ENCODE measurements at regions not wholly inside any gene's neighbourhood (a gene's known extent, or its start where the extent isn't known, plus 50 kb on each side); places are given as distances from the start of the nearest gene placed in this dataset.
"Not testable (repeated sequence)": the region's sequence is repeated elsewhere in the genome, so short reads cannot be mapped to it uniquely, and the experiment has no call there.

DNA sequence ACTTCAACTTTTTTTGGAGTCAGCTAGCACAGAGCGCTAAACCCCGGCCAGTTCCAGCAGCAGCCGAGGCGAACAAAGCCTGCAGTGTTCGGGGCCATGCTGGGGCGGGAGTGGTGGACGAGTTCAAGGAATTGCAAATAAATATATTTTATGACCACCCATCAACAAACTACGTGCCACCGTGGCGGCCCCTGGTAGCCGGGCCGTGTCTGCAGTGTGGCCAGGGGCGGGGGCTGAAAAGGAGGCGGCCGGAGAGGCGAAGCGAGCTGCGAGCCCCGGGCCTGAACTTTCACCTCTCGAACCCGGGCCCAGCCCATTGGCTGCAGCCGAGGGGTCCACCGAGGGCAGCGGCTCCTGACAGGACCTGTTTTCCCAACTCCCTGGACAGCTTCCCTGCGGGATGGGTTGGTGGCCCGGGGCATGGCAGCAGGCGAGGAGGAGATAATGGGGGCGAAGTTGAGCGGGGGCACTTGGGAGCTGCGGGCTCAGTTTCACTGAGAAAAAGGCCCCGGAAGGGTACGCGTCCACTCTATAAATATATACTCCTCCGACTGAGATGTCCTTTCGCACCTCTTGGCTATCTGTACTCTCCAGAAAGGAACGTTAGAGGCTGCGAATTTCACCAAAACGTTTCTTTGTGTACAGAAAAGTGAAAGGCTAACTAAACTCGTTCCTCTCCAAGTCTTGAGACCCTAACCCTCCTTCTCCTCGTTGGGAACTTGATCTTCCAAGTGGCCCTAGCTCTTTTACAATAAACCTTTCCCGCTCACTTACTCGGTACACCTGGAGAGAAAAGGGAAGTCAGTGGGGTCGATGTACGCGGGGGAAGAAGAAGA, 164.6 kb upstream of the PPP1R3A start:
- no peak for DNase-seq (ENCODE audit: low read depth)

DNA sequence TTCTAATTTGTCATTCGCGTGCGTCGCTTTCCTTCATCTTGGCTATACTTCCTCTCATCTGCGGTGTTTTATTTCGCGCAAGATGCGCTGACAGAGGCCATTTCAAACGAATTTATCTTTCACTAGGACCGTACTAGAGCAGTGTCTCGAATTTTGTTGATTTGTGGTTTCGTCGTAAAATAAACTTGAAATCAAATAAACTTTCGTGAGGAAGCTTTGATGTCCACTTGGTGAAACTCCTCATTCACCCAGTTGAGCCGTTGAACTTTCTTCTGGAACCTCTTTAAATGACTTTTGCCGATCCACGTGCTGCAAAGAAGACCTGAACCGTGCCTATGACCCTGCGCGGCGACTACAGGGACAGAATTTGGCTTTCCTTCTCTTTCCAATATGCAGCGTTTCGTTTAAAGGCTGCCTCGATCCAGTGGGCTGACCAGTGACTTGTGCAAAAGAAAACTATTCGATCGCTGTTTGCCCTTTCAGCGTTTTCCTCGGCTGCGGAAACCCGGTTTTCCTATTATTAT, 163.9 kb upstream of the PPP1R3A start:
- no peak for DNase-seq (ENCODE audit: low read depth)

DNA sequence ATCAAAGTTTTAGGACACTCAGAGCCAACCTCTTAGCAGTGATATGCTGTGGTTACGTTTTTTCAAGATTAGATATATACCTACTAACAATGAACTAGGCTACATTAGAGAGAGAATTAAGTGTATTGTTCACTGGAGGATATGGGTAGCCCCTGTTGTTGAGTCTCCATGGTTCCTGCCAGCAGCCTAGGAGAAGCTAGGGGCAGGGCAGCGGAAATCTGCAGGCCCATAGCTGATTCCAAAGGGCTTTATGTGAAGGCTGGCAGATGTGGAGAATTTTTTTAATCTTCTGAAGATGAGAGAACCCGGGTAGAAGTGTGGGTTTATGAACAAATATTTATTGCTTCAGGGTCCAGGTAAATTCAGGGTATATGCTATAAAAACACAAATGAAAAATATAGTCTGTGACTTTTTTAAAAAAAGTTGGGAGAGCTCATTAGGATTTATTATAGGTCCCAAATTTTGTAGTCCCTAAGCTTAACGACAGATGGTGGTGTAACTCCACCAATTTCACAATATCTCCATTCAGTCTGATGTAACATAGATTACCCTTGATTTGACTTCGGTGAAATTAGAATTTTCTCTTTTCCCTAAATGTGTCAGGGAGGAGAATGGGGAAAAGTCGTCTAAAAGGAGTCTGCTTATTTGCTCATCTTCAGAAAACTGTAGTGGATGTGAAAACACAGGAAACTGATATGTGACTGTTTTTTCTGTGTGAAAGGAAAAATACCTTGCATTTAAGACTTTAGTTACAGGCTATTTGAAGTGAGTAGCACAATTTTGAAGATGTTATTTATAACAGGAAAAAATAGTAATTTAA, 163.0 kb upstream of the PPP1R3A start:
- DNase-seq (ENCODE audit: low read depth) = peak; percentile 69

DNA sequence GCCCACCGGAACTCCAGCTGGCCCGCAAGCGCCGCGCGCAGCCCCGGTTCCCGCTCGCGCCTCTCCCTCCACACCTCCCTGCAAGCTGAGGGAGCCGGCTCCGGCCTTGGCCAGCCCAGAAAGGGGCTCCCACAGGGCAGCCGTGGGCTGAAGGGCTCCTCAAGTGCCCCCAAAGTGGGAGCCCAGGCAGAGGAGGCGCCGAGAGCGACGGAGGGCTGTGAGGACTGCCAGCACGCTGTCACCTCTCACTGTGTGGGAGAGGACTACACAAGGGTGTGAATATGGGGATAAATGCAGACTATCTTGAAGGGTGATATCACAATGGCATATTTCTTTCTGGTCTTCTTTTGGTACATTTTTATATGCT, 158.3 kb upstream of the PPP1R3A start:
- DNase-seq (ENCODE audit: low read depth) = not testable (repeated sequence)

DNA sequence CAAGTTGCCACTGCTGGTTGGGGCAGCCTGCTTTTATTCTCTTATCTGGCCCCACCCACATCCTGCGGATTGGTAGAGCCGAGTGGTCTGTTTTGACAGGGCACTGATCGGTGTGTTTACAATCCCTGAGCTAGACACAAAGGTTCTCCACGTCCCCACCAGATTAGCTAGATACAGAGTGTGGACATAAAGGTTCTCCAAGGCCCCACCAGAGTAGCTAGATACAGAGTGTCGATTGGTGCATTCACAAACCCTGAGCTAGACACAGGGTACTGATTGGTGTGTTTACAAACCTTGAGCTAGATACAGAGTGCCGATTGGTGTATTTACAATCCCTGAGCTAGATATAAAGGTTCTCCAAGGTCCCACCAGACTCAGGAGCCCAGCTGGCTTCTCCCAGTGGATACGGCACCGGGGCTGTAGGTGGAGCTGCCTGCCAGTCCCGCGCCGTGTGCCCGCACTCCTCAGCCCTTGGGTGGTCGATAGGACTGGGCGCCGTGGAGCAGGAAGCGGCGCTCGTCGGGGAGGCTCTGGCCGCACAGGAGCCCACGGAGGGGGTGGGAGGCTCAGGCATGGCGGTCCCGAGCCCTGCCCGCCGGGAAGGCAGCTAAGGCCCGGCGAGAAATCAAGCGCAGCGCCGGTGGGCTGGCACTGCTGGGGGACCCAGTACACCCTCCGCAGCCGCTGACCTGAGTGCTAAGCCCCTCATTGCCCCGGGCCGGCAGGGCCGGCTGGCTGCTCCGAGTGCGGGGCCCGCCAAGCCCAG, 157.8 kb upstream of the PPP1R3A start:
- DNase-seq (ENCODE audit: low read depth) = not testable (repeated sequence)

DNA sequence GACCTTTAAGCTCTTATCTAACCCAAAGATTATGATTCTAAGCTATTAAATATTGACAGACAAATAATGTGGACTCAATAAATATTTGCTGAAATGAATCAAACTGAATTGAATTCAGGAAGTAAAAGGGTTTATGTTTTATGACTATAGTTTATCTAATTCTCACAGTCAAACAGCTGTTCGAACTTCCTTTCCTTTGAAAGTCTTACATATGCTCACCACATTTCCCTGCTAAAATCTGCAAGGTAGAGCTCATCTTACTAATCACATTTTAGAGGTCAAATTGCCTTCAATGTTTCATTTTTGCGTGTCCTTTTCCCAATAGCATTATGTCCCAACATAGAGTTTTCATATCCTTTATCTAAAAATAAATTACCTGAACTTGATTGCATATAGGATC, 154.9 kb upstream of the PPP1R3A start:
- no peak for DNase-seq (ENCODE audit: low read depth)

DNA sequence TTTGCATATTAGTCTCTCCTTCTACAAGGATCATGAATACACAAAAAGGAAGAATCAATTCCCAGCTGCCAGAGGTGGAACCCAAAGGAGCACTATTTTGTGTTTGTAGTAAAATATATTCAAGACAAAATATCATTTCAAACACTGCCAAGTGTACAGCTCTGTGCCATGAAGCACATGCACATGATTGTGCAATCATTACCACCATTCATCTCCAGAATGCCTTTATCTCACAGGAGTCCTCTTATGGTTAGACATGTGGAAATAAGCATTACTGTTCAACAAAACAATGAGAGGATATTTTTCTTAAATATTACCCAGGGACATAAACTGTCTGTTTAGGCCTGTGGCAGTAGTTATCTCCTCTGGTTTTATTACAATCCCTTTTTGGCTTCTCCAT, 151.4 kb upstream of the PPP1R3A start:
- no peak for DNase-seq (ENCODE audit: low read depth)

DNA sequence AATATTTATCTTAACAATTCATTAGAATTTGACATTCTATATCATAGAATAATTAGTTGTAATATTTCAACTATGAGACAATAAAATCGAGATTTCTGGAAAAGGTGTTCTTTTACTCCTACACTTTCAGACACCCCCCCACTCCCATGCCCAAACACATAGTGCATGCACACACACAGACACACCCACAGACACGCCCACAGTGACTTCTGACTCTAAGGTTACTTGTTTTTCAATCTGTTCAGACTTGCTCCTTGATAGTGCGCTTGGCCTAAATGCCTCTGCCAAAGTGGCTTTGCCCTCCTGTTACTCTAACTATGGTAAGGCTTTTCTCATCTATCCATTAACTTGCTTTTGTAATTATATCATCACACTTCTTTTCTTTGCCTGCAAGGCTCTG, 144.0 kb upstream of the PPP1R3A start:
- DNase-seq (ENCODE audit: low read depth) = no peak

DNA sequence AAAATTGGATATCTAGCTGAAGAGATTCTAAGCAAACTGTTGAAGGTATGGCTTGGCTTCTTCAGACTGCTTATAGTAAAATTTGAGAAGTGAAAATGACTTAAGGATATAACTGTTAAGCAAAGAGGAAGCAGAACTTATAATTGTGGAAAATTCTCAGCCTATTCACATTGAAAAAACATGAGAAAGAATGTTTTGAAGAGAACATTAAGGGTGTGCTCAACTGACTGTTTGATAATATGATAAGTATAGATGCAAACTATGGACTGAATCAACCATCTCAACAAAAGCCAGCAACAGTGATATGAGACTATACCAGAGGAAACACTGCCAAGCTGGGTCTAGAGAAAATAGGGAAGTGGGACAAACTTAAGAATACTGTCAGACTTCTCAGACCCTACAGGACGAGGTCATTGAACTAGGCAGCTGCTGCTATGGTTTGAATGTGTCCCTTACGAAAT, 133.1 kb upstream of the PPP1R3A start:
- DNase-seq (ENCODE audit: low read depth) = no peak

DNA sequence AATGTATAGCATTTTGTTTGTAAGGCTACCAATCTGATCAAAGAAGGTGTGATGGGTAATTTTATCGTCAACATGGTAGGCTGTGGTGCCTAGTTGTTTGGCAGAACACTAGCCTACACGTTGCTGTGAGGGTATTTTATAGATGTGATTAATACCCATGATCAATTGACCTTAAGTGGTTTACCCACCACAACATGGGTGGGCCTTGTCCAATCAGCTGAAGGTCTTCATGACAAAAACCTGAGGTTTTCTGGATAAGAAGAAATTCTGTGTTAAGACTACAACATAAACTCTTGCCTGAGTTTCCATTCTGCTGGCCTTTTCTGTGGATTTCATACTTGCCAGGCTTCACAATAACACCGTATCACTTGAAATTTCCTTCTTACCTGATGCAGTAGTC, 131.8 kb upstream of the PPP1R3A start:
- no peak for DNase-seq (ENCODE audit: low read depth)

DNA sequence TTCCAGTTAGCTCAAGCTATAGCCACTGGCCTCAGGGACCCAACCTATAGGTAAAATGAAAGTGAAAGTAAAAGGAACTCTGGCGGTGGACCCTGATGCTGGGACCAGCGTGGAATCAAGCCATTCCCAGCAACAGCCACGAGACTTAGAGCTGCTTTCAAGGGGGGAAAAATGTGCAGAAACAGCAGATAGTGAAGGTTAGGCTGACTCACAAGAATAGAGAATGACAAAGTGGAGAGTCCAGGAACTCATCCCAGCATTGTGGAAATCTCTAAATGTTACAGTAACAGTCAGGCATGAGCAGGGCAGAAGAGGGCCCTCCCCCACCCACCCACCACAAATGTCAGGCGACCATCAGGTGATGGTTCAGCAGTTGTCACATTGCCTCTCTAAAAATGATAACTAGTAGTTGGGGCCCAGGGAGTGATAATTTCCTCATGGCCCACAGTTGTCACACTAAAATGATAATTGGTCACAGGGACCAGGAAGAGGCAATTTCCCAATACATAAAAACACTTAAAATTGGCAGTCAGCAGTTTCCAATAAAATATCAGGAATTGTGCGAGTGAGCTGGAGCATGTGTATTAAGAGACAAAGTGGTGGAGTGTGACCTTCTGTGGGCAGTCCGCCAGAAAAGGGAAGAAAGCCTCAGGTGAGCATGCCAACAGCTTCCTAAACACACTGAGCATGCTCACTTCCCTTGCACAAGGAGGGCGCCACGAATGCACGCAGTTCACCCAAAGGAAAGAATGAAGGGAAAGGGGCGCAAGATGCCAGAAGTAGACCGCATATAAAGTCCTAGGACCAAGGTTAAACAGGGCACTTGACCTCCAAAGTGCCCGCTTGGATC, 129.8 kb upstream of the PPP1R3A start:
- peak; percentile 77 for DNase-seq (ENCODE audit: low read depth)

DNA sequence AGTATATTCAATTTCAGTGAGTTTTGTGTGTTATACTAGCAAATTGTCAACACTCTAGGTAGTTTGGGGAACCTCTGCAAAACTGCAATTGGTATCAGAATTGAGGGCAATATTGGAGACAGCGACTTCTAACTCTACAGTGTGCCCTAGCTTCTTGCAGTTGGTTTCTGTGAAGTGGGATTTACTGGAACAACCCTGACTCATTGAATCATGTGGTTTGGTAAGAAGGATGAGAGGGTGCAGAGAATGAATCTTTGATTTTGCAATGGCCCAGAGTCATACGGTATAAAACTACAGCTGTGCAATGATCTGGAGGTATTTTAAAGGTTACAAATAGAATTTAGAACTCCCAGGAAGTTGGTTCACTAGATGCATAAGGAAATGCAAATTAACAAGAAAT, 129.1 kb upstream of the PPP1R3A start:
- peak; percentile 63 for DNase-seq (ENCODE audit: low read depth)

DNA sequence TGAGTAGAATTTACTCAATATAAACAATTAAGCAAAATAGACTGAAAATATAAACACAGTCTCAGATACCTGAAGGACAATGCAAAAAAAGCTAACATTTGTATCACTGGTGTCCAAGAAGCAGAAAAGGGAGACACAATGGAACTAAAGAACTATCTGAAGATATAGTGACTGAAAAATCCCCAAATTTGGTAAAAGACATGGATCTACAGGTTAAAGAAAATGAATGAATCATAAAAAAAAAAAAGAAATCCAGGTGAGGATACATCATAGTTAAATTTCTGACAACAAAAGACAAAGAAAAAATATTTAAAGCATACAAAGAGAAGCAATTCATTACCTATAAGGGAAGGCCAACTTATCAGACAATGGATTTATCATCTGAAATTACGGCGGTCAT, 114.7 kb upstream of the PPP1R3A start:
- no peak for DNase-seq (ENCODE audit: low read depth)

DNA sequence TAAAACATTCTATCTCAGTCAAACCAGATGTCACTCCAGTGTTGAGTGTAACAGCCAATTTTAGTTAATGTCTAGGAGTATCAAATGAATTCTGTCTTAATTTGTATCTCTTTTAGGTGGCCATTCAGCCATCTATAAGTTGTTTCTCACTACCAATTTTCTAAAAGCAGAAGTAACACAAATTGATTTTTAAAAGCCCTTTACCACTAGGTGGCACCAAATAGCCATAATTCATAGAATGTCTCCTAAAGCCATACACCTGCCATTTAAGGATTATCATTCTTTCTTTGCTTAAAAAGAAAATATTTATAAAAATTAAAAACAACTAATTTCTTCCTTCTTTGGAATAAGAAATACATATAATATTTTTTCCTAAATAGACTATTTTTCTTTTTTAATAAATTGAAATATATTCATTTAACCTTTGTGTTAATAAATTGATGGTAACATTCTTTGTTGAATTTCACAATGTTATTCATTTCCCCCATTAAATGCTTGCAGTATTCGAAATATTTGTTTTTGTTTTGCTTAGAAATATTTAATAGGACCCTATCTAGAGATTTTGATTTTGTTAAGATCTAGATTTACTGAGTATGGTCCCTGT, 107.8 kb upstream of the PPP1R3A start:
- DNase-seq (ENCODE audit: low read depth) = peak; percentile 63

DNA sequence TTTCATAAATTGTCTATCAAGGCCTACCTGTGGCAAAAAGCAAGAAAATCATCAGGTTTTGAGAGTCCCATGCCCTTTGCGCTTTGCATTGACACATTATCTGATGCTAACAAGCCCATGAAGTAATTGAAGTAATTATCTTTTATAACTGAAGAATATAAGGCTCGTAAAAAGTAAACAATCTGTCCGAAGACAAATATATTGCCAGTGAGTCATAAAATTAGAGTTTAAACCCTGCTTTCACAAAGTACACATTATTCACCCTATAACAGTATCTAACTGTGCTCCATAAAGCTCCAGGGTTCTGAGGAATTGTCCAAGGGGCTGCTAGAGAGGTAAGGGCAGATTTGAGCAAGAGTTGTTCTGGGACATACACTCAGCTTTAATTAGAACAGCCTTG, 102.3 kb upstream of the PPP1R3A start:
- no peak for DNase-seq (ENCODE audit: low read depth)

DNA sequence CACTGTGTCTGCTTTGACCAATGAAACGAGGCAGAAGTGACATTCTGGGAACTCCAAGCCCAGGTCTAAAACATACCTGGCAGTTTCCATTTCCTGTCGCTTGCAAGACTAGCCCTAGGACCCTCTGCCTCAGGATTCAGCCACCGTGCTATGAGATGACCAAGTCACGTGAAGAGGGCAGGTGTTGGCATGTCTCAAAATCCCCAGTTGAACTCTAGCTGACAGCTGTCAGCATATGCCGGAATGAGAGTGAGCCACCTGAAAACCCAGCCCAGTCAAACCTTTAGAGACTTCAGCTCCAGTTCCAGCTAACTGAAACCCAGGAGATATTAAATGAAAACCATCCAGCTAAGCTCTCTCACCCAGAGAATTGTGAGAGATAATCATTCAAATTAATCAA, 89.9 kb upstream of the PPP1R3A start:
- no peak for DNase-seq (ENCODE audit: low read depth)

DNA sequence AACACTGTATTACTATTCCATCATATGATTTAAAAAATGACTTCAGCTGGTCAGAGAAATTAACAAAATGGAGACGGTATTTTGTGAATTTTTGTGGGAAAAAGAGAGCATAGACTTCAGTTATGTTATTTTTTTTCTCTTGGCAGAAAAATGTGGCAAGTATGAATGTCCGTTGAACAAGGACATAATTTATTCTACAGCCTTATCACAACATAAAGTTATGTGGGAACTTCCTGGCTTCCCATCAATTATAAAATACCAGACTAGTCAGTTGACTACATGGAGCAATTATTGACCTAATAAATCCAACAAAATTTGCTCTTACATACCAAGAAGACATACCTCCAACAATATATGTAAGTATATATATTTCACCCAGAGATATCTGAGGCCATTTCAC, 88.6 kb upstream of the PPP1R3A start:
- no peak for DNase-seq (ENCODE audit: low read depth)

DNA sequence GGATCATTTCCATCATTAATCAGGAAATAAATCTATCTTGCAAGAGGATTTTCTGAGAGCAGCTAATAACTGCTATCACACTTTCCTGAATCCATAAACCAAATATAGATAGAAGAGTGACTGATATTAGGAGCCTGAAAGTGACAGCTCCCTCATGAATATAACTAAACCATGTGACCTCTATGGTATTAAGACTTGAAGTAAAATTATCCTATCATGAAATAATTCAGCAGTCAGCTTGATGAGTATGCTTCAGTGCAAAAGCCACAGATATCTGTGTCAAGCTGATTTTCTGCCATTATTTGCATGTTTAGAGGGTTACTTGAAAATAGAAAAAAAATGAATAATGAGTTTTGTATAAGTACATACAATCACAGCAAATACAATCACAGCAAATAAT, 80.1 kb upstream of the PPP1R3A start:
- DNase-seq (ENCODE audit: low read depth) = no peak

DNA sequence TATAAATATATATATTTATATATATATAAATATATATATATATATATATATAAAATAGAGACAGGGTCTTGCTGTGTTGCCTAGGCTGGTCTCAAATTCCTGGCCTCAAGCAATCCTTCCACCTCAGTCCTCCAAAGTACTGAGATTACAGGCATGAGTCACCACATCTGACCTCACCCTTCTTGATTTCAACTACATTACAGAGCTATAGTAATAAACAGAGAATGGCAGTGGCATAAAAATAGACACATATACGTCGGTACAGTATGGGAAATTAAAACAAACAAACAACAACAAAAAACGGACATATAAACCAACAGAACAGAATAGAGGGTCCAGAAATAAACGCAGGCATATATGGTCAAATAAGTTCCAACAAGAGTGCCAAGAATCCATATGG, 77.6 kb upstream of the PPP1R3A start:
- no peak for DNase-seq (ENCODE audit: low read depth)

DNA sequence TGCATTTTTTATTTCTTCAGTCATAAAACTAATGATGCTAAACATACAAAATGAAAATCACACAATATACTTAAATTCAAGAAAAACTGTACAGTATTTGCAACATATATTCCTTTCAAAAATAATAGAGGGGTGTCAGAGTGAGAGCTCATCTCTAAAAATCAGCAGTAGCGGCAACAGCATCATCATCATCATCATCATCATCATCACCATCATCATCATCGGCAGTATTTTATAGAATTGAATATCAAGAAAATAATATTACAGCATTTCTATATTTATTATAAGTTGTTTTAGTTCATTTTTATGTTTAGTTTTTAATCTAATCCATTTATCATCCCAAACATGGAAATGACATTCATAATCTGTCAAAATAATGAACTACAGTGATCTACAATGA, 67.4 kb upstream of the PPP1R3A start:
- DNase-seq (ENCODE audit: low read depth) = no peak

DNA sequence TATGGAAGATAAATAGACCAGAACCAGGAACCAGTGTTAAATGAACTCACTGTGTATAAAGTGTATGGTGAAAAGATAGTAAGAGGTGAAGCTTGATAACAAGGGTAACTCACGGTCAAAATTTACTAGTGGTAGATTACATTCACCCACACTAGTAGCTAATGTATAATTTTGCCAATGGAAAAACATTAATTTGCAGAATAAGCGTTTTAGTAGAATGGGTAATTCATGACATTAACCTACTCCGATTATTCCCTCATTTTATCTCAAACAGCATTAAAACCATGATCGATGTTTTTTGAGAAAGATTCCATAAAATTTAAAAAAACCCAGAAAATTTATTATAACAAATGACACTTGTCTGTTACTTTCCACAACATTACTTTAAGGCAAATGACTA, 57.7 kb upstream of the PPP1R3A start:
- DNase-seq (ENCODE audit: low read depth) = no peak

Measured in Daoy (cell line).